ENCODE measurements at regions not wholly inside any gene's neighbourhood (a gene's known extent, or its start where the extent isn't known, plus 50 kb on each side); places are given as distances from the start of the nearest gene placed in this dataset.

- no peak for DNase-seq
- TF ChIP-seq EP300 (IDR thresholded peaks at IDR 0.05; ENCODE audit: low read depth) (no peak), POLR2AphosphoS5 (IDR thresholded peaks at IDR 0.05) (no peak), POLR2A (IDR thresholded peaks at IDR 0.05) (no peak), CTCF (IDR thresholded peaks at IDR 0.05) (no peak)
- H3K36me3 ChIP-seq = no peaks in the 10 kb centered on the region
- no peak overlapping the region for H3K27ac ChIP-seq
- H3K4me1 ChIP-seq = peaks cover 0 to 6% (median 3%) of the 10 kb centered on the region in 4 donors
- H3K27me3 ChIP-seq = no peaks in the 10 kb centered on the region
- WGBS, 2 donors (ENCODE audit: low coverage in 1 of 2) = 68% methylated on average over 2 of the region's 2 CpGs; no CpG with 5 or more reads in 1 of the 2 donors
- in situ Hi-C loops (cut with MboI; ENCODE audit: low pct_ligation_motif_present in 1 of 4, low pct_unique_long_range_greater_than_20kb in 1 of 4, low sequenced_read_pairs in 3 of 4) = no loop called here
- H3K9me3 ChIP-seq = no peaks in the 10 kb centered on the region
- H3K4me3 ChIP-seq = no peak overlapping the region
- intact Hi-C loops (cut with DNase I; ENCODE audit: low total_unique reads) = no loop called here
Observed at GRCh38 chr15:72833561-72833960, 50.0 kb upstream of the ADPGK start.
